Psoas muscle (tissue), 7 donors: ENCODE measurements at regions not wholly inside any gene's neighbourhood (a gene's known extent, or its start where the extent isn't known, plus 50 kb on each side); places are given as distances from the start of the nearest gene placed in this dataset.

Experiments used
- ATAC-seq, 4 donors: fragments of 200-7000 bp; cut with Tn5 transposase; one replicate each; pipeline ENCODE4 v1.9.1; 2020; ENCODE audit warnings: moderate library complexity in 3 of 4, mild to moderate bottlenecking in 2 of 4
- DNase-seq, 2 donors: peaks; one replicate each; pipeline ENCODE4 v3.0.0-alpha.2; 2020
- H3K27ac ChIP-seq: fragments of 200-600 bp; one replicate; pipeline ENCODE4 v1.8.0; 2022
- H3K27me3 ChIP-seq, 3 donors: fragments of 200-600 bp in 1 of 3; one replicate each; pipeline versions ENCODE4 v1.6.1 to v1.8.0; 2013 to 2022; ENCODE audit warnings: low read length in 2 of 3, mild to moderate bottlenecking in 2 of 3, moderate library complexity in 1 of 3; ENCODE audit not compliant: insufficient read depth in 3 of 3
- H3K36me3 ChIP-seq, 2 donors: fragments of 200-600 bp in 1 of 2; one replicate each; pipeline versions ENCODE4 v1.6.1 to v1.8.0; 2013 to 2022; ENCODE audit warnings: low read depth in 1 of 2, mild to moderate bottlenecking in 1 of 2, moderate library complexity in 1 of 2; ENCODE audit not compliant: insufficient read depth in 1 of 2
- H3K4me1 ChIP-seq: fragments of 200-600 bp; one replicate; pipeline ENCODE4 v1.8.0; 2022
- H3K4me3 ChIP-seq: fragments of 200-600 bp; one replicate; pipeline ENCODE4 v1.8.0; 2022; ENCODE audit warnings: mild to moderate bottlenecking
- H3K9me3 ChIP-seq: fragments of 200-600 bp; one replicate; pipeline ENCODE4 v1.8.0; 2022
- CTCF ChIP-seq: fragments of 200-600 bp; IDR thresholded peaks from one replicate; pipeline ENCODE4 v1.8.0; 2022; ENCODE audit warnings: antibody characterized with exemption
- WGBS, 3 donors: extraction: QIAGEN DNeasy Blood & Tissue Kit; methylation state at CpG; one replicate each; pipeline versions ENCODE4 v1.1.6 to v1.1.7; 2013; 5-methylcytosine and 5-hydroxymethylcytosine counted together
- intact Hi-C, 2 donors: fragments of 100-400 bp; cut with DNase I; formaldehyde crosslinking; loops; one replicate each; pipeline versions ENCODE4 v1.11.0 to v1.14.2; 2022
- donor health status: healthy with polysubstance abuse.
- donor health status: DM: no; HTN: no; CAD: no; lungs with moderate emphysema.
- donor health status: Bipolar disorder and iron deficiency.
- donor health status: healthy.
- donor health status: DM: yes; HTN: yes; CAD: no.
- donor health status: DM: no; HTN: no; CAD: no.
- donor health status: DM: yes; HTN: yes; CAD: no.

GRCh38 chr11:128055576-128056217 lies 531.7 kb downstream of the ETS1 start:
- Histone ChIP-seq H3K36me3 (no peaks in the 10 kb centered on the region), H3K4me3 (no peak overlapping the region), H3K9me3 (no peaks in the 10 kb centered on the region), H3K27ac (no peak overlapping the region), H3K4me1 (no peaks in the 10 kb centered on the region), H3K27me3 (no peaks in the 10 kb centered on the region)
- TF ChIP-seq CTCF: no peak
- intact Hi-C loops: no loop called here
- no peak for ATAC-seq
- no peak for DNase-seq
- 70 to 81% (median 79%) methylated on average over 3 of the region's 3 CpGs for WGBS, 3 donors

- no peaks in the 10 kb centered on the region for H3K4me1 ChIP-seq
- no peak overlapping the region for H3K27ac ChIP-seq
- no peak for TF ChIP-seq CTCF
- WGBS, 3 donors: 66 to 78% (median 73%) methylated on average over 2 of the region's 2 CpGs
- no peaks in the 10 kb centered on the region for H3K27me3 ChIP-seq
- DNase-seq (no peak), ATAC-seq (no peak)
- H3K36me3 ChIP-seq: no peaks in the 10 kb centered on the region
- no peaks in the 10 kb centered on the region for H3K9me3 ChIP-seq
- no peak overlapping the region for H3K4me3 ChIP-seq
- intact Hi-C loops: no loop called here
These were observed 533.1 kb downstream of the ETS1 start for GRCh38 chr11:128053981-128054931.

GRCh38 chr11:128052912-128053641 lies 534.3 kb downstream of the ETS1 start:
- Histone ChIP-seq H3K27ac (no peak overlapping the region), H3K4me1 (no peaks in the 10 kb centered on the region)

GRCh38 chr11:128048121-128048520 lies 539.2 kb downstream of the ETS1 start:
- 87 to 91% (median 88%) methylated on average over 4 of the region's 4 CpGs for WGBS, 3 donors
- H3K4me1 ChIP-seq: no peaks in the 10 kb centered on the region
- no peaks in the 10 kb centered on the region for H3K36me3 ChIP-seq
- intact Hi-C loops: no loop called here
- DNase-seq: no peak
- no peak overlapping the region for H3K4me3 ChIP-seq
- no peaks in the 10 kb centered on the region for H3K9me3 ChIP-seq
- no peak for ATAC-seq
- H3K27ac ChIP-seq: no peak overlapping the region
- H3K27me3 ChIP-seq: no peaks in the 10 kb centered on the region
- TF ChIP-seq CTCF: no peak

More at GRCh38 chr11:128052912-128053641, 534.3 kb downstream of the ETS1 start:
- no peak for TF ChIP-seq CTCF
- no peaks in the 10 kb centered on the region for H3K9me3 ChIP-seq
- WGBS, 3 donors: 14 to 18% (median 14%) methylated on average over 2 of the region's 2 CpGs
- H3K36me3 ChIP-seq: no peaks in the 10 kb centered on the region
- ATAC-seq (no peak), DNase-seq (no peak)
- H3K4me3 ChIP-seq: no peak overlapping the region
- H3K27me3 ChIP-seq: no peaks in the 10 kb centered on the region
- intact Hi-C loops: no loop called here
